SK-N-MC (cell line): ENCODE measurements at regions not wholly inside any gene's neighbourhood (a gene's known extent, or its start where the extent isn't known, plus 50 kb on each side); places are given as distances from the start of the nearest gene placed in this dataset.

Experiments used
- EZH2 ChIP-seq: fragments of 200-600 bp; sonication (generic); IDR thresholded peaks from one replicate; pipeline ENCODE4 v1.6.1; 2017; ENCODE audit warnings: antibody characterized with exemption
- POLR2AphosphoS5 ChIP-seq: IDR thresholded peaks from 2 replicates; pipeline ENCODE4 v1.6.1; 2012; ENCODE audit warnings: mild to moderate bottlenecking, low read depth, low read length, borderline replicate concordance

DNA sequence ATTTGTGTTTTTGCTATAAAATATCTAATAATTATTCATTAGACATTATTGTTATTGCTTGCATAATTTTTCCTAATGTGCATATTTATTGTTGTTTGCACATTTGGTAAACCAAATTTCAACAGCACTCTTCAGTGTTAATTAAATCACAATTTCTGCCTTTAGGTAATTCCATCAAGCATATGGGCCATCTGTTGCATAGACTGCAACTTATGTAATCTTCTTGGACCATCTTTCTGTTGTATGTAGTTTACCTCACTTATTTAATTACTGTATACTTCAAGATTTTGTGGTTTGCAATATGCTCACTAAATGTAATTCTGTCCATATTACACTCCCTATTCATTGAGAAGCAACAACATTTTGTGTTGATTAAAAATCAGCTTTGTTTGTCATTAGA lies 1360.1 kb downstream of the REEP3 start:
- TF ChIP-seq EZH2 (no peak), POLR2AphosphoS5 (no peak)
